DOHH2 (cell line): ENCODE measurements at regions not wholly inside any gene's neighbourhood (a gene's known extent, or its start where the extent isn't known, plus 50 kb on each side); places are given as distances from the start of the nearest gene placed in this dataset.

Experiments
- H3F3A ChIP-seq: fragments of 200-600 bp; sonication (generic), shearing (Covaris generic); 2 replicates; pipeline ENCODE4 v1.6.0; 2016; ENCODE audit warnings: antibody characterized with exemption, mild to moderate bottlenecking; ENCODE audit not compliant: control insufficient read depth, insufficient read depth
- H3K27ac ChIP-seq: fragments of 200-600 bp; sonication (generic); 2 replicates; pipeline ENCODE4 v1.5.1; 2014; ENCODE audit warnings: low read depth, mild to moderate bottlenecking, low read length, moderate library complexity
- H3K27me3 ChIP-seq: fragments of 200-600 bp; sonication (generic); 2 replicates; pipeline ENCODE4 v1.6.1; 2014; ENCODE audit warnings: mild to moderate bottlenecking, low read length, mixed read lengths; ENCODE audit not compliant: control insufficient read depth
- H3K36me3 ChIP-seq: fragments of 200-600 bp; sonication (generic); 2 replicates; pipeline ENCODE4 v1.6.1; 2014; ENCODE audit warnings: mild to moderate bottlenecking, low read length, moderate library complexity, mixed read lengths; ENCODE audit not compliant: control insufficient read depth
- H3K4me1 ChIP-seq: fragments of 200-600 bp; sonication (generic); 2 replicates; pipeline ENCODE4 v1.6.1; 2014; ENCODE audit warnings: mild to moderate bottlenecking, low read length, mixed read lengths; ENCODE audit not compliant: control insufficient read depth
- H3K4me2 ChIP-seq: fragments of 200-600 bp; sonication (generic); 2 replicates; pipeline ENCODE4 v1.6.0; 2014; ENCODE audit warnings: mild to moderate bottlenecking, low read length, moderate library complexity
- H3K4me3 ChIP-seq: fragments of 200-600 bp; sonication (generic); 2 replicates; pipeline ENCODE4 v1.5.1; 2014; ENCODE audit warnings: mild to moderate bottlenecking, low read length, mixed read lengths
- H3K79me2 ChIP-seq: fragments of 200-600 bp; sonication (generic); 2 replicates; pipeline ENCODE4 v1.6.1; 2014; ENCODE audit warnings: mild to moderate bottlenecking, low read length, mixed read lengths; ENCODE audit not compliant: control insufficient read depth
- H3K9me2 ChIP-seq: fragments of 200-600 bp; sonication (generic); replicated peaks from 2 replicates; pipeline ENCODE4 v1.6.1; 2014; ENCODE audit warnings: mild to moderate bottlenecking, low read length, mixed read lengths; ENCODE audit not compliant: control insufficient read depth
- H3K9me3 ChIP-seq: fragments of 200-600 bp; sonication (generic); 2 replicates; pipeline ENCODE4 v1.6.1; 2014; ENCODE audit warnings: antibody characterized with exemption, low read length, mixed read lengths; ENCODE audit not compliant: control insufficient read depth, insufficient read depth
- H4K20me1 ChIP-seq: fragments of 200-600 bp; sonication (generic); 2 replicates; pipeline ENCODE4 v1.6.0; 2014; ENCODE audit warnings: low read depth, mild to moderate bottlenecking, antibody characterized with exemption, low read length, moderate library complexity; ENCODE audit not compliant: control insufficient read depth, insufficient read depth
- CTCF ChIP-seq: fragments of 200-600 bp; sonication (generic); IDR thresholded peaks from one replicate; pipeline ENCODE4 v1.5.1; 2014; ENCODE audit warnings: antibody characterized with exemption, mild to moderate bottlenecking, low read depth, low read length; ENCODE audit not compliant: poor library complexity, severe bottlenecking
- EZH2phosphoT487 ChIP-seq: fragments of 200-600 bp; sonication (generic); IDR thresholded peaks from 2 replicates; pipeline ENCODE4 v1.6.1; 2017; ENCODE audit warnings: borderline replicate concordance, mild to moderate bottlenecking, antibody characterized with exemption, low read length, moderate library complexity, mixed read lengths

DNA sequence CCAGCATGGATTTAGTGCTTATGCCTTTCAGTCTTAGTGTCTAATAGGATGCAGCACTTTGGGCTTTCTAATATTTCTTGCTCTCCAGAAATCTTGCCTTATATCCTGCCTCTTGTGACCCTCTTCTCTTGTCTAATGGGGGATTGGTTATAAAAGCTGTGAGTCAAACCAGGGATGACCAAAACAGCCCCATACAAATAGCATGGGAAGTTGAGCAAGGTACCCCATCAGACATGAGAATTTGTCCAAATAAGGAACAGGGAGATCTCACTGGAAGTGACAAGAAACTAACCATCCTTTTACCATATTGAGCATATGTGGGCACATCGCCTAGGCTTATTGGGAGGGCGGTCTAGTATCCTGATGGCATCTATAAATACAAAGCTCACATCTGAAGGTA is 78.8 kb upstream of the BZW1 start:
- no peaks in the 10 kb centered on the region for H3K4me1 ChIP-seq
- H4K20me1 ChIP-seq: no peaks in the 10 kb centered on the region
- H3K27me3 ChIP-seq: peaks cover 37% of the 10 kb centered on the region
- H3K9me2 ChIP-seq: no peaks in the 10 kb centered on the region
- H3K4me2 ChIP-seq: no peak overlapping the region
- no peak overlapping the region for H3K27ac ChIP-seq
- no peak for TF ChIP-seq EZH2phosphoT487
- no peak for TF ChIP-seq CTCF
- H3K9me3 ChIP-seq: no peaks in the 10 kb centered on the region
- H3F3A ChIP-seq: no peaks in the 10 kb centered on the region
- H3K36me3 ChIP-seq: no peaks in the 10 kb centered on the region
- no peak overlapping the region for H3K4me3 ChIP-seq
- H3K79me2 ChIP-seq: no peaks in the 10 kb centered on the region

GRCh38 chr2:200733713-200734198 is 78.0 kb upstream of the BZW1 start:
- H4K20me1 ChIP-seq: no peaks in the 10 kb centered on the region
- H3K4me1 ChIP-seq: no peaks in the 10 kb centered on the region
- H3K27me3 ChIP-seq: peaks cover 30% of the 10 kb centered on the region
- H3K9me2 ChIP-seq: no peaks in the 10 kb centered on the region
- no peak overlapping the region for H3K4me2 ChIP-seq
- no peaks in the 10 kb centered on the region for H3F3A ChIP-seq
- no peaks in the 10 kb centered on the region for H3K9me3 ChIP-seq
- no peaks in the 10 kb centered on the region for H3K36me3 ChIP-seq
- TF ChIP-seq CTCF: no peak
- no peak for TF ChIP-seq EZH2phosphoT487
- H3K79me2 ChIP-seq: no peaks in the 10 kb centered on the region
- H3K27ac ChIP-seq: no peak overlapping the region
- no peak overlapping the region for H3K4me3 ChIP-seq

DNA sequence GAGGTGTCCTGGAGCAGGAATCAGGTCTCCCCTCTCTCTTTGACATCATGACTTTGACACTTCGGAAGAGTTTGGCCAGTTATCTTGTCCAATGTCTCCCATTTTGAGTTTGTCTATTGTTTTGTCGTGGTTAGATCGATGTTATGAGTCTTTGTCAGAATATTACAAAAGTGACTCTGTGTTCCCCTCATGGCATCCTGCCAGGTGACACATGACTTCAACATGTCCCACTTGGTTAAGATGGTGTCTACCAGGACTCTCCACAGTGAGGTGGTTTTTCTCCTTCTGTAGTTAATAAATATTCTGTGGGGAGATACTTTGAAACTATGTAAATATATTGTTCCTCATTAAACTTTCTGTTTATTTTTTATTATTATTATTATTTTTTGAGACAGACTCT is 76.6 kb upstream of the BZW1 start:
- Histone ChIP-seq H3K27me3 (peaks cover 31% of the 10 kb centered on the region), H3K36me3 (no peaks in the 10 kb centered on the region), H4K20me1 (no peaks in the 10 kb centered on the region), H3K9me3 (no peaks in the 10 kb centered on the region), H3K4me3 (no peak overlapping the region), H3K4me2 (no peak overlapping the region), H3K79me2 (no peaks in the 10 kb centered on the region), H3K27ac (no peak overlapping the region), H3K4me1 (no peaks in the 10 kb centered on the region), H3F3A (no peaks in the 10 kb centered on the region), H3K9me2 (no peaks in the 10 kb centered on the region)
- no peak for TF ChIP-seq CTCF
- no peak for TF ChIP-seq EZH2phosphoT487
